ENCODE measurements at regions not wholly inside any gene's neighbourhood (a gene's known extent, or its start where the extent isn't known, plus 50 kb on each side); places are given as distances from the start of the nearest gene placed in this dataset.

DNA sequence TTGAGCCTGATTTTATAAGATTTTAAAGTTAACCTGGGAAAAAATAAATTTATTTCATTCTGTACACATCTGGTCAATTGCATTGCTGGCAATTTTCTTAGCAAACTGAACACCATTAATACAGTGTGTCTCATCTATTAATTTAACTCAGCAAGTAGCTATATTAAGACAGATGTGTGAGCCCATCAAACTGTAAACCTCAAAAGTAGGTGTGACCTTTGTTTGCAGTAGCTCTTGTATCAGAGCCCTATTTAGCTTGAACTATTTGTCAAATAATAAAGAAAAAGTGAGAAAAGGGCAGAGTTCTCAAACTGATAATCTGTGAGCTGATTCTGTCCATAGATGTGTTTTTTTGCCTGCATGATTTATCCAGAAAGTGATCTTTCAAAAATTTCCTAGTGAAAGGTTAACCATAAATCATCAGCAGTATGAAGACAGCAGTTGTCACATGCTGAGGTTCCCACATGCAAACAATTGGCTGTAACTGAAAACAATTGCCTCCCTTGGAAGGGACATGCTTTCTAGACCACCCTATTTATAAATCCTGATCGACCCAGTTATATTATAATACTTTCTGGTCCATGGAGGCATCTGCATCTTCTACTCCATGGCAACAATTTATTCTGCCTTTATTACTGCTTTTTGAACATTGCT is 646.5 kb downstream of the NSUN3 start:
- Histone ChIP-seq H3K4me1 (no peaks in the 10 kb centered on the region), H3K27me3 (no peaks in the 10 kb centered on the region), H3K9me3 (replicated peaks) (no peaks in the 10 kb centered on the region), H3K27ac (no peak overlapping the region), H3K36me3 (no peaks in the 10 kb centered on the region), H3K4me3 (no peak overlapping the region)
- DNase-seq = no peak

DNA sequence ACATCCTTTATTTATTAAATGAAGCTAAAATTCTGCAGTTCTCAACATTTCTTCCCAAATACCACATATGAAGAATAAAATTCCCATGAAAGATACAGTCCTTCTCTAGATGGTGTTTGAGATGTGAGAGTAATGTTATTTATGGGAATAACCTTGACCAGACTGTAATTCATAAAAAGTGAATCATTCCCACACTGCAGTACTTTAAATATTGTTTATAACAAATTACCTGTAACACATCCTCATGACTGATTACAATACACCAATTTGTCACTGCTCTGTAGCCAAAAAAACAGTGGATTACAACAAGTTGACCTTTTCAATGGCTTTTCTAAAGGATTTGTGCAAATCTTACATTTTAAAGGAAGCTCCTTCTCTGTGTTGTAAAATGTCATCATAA is 651.3 kb downstream of the NSUN3 start:
- no peak for DNase-seq
- Histone ChIP-seq H3K27me3 (no peaks in the 10 kb centered on the region), H3K4me1 (no peaks in the 10 kb centered on the region), H3K4me3 (no peak overlapping the region), H3K27ac (no peak overlapping the region), H3K9me3 (replicated peaks) (no peaks in the 10 kb centered on the region), H3K36me3 (no peaks in the 10 kb centered on the region)

DNA sequence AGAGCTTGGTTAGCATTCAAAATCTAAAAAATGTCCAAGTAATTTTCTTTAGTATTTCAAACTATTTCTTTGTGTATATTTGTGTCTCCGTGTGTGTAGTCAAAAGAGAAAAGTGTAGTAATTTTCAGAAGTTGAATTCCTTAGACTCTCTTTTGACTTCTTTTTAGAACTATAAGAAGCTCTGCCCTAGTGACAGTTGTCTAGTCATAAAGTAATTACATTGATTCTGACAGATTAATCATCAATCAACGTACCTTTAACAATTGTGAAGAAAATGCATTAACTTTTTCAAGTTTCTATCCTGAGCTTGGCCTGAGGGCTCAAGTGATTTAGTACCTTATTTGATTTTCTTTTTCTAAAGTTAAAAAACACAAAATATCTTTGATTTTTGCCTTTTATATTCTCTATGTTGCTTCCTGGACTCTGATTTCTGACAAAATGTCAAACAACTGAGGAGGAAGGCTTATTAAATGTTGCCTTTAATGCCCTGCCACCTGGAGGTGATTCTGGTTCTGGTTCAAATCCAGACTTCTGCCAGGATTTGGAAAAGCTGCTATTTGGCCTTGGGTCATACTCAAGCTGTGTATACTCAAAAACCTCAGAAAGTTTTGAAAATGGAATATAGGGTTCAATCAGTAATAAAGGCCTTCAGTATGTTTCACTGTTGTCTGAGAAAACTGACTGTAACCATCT is 653.6 kb downstream of the NSUN3 start:
- Histone ChIP-seq H3K36me3 (no peaks in the 10 kb centered on the region), H3K27ac (no peak overlapping the region), H3K4me1 (no peaks in the 10 kb centered on the region), H3K4me3 (no peak overlapping the region), H3K27me3 (no peaks in the 10 kb centered on the region), H3K9me3 (replicated peaks) (no peaks in the 10 kb centered on the region)
- DNase-seq = no peak

DNA sequence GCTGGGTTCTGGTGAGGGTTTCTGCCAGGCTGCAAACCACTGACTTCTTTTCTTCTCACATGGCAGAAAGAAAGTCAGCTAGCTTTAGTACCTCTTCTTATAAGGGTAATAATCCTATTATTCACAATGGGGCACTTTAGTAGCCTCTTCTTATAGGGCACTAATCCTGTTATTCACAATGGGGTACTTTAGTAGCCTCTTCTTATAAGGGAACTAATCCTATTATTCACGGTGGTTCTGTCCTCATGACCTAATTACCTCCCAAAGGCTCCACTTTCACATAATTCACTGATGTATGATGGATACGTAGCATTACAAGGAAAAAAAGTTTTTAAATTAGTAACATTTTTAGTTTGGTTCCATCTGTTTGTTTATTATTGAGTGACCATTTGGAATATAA is 671.3 kb downstream of the NSUN3 start:
- peak overlapping the region; percentile 52 for H3K27ac ChIP-seq
- H3K27me3 ChIP-seq = no peaks in the 10 kb centered on the region
- no peak overlapping the region for H3K4me3 ChIP-seq
- no peaks in the 10 kb centered on the region for H3K9me3 ChIP-seq (replicated peaks)
- peaks cover 12% of the 10 kb centered on the region for H3K4me1 ChIP-seq
- no peaks in the 10 kb centered on the region for H3K36me3 ChIP-seq
- peak in 1 of 2 experiments; percentile 82 for DNase-seq

DNA sequence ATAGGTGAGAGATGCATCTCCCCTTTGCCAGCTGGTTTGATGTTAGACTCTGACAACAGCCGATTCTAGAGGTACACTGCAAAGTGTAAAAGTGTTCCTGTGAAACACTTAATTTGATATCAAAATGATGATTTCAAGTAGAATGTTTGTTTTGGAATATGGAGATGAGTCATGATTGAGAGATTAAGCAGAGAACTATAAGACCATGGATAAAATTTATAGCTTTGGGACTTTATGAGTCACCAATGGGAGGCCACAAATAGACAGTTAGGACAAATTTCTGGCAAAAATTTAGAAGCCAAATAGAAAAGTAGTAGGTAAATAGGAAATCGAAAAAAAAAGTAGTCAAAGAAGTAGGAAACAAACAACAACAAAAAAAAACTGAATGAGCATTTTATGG is 672.5 kb downstream of the NSUN3 start:
- no peaks in the 10 kb centered on the region for H3K27me3 ChIP-seq

DNA sequence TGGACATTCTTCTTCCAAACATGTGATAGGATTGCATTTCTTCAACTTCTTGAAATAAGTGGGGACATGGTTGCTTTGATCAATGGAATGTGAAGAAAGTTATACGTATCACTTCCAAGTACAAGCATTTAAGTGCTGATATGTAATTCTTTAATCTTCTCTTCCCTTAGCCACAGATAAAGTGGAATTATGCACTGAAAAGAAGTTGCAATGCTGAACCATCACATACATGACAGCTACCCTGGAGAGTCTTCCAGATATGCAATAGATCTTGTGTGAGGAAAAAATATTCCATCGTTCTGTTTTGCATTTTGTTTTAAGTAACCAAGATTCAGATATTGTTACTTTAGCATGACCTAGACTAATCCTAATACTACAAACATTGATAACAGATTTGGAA is 674.3 kb downstream of the NSUN3 start:
- no peaks in the 10 kb centered on the region for H3K36me3 ChIP-seq
- H3K27ac ChIP-seq = no peak overlapping the region
- DNase-seq = no peak
- H3K9me3 ChIP-seq (replicated peaks) = no peaks in the 10 kb centered on the region
- no peak overlapping the region for H3K4me3 ChIP-seq
- H3K4me1 ChIP-seq = peaks cover 12% of the 10 kb centered on the region
- H3K27me3 ChIP-seq = no peaks in the 10 kb centered on the region

More for the DNA sequence above, 672.5 kb downstream of the NSUN3 start:
- Histone ChIP-seq H3K36me3 (no peaks in the 10 kb centered on the region), H3K4me3 (no peak overlapping the region), H3K9me3 (replicated peaks) (no peaks in the 10 kb centered on the region), H3K27ac (no peak overlapping the region), H3K4me1 (peaks cover 12% of the 10 kb centered on the region)
- peak in 1 of 2 experiments; percentile 8 for DNase-seq

DNA sequence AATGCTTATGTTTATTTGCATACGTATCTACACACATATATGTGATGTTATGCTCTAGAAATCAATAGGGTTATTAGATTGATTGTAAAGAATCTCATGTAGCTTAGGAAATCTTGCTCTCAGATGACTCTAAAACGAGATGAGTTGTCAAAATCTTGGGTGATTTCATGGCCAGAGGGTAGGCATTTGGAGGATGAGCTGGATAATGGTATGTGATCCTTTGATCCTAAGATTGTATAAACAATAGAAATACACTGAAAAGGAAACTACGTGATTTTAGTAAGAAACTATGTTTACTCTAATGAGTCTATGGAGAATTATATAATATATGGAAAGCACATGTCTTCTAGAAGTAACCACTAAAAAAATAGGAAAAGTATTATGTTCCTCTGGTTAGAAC is 676.6 kb downstream of the NSUN3 start:
- Histone ChIP-seq H3K9me3 (replicated peaks) (no peaks in the 10 kb centered on the region), H3K4me1 (peaks cover 3% of the 10 kb centered on the region), H3K36me3 (no peaks in the 10 kb centered on the region), H3K27ac (no peak overlapping the region), H3K4me3 (no peak overlapping the region), H3K27me3 (no peaks in the 10 kb centered on the region)
- no peak for DNase-seq

DNA sequence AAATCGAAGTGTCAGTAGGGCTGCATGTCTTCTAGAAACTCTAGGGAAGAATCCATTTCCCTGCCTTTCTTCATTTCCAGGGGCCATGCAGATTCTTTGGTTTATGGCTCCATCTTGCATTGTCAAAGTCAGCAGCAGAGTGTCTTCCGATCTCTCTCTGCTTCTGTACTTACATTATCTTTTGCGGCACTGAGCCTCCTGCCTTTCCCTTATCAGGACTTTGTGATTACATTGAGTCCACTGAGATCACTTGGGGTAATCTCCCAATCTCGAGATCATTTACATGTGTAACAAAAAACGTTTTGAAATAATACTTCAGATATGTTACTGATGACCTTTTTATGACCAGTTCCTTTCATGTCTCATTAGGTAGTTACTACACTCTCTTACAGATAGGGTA is 695.9 kb downstream of the NSUN3 start:
- no peaks in the 10 kb centered on the region for H3K4me1 ChIP-seq
- no peak overlapping the region for H3K27ac ChIP-seq
- no peaks in the 10 kb centered on the region for H3K27me3 ChIP-seq
- no peaks in the 10 kb centered on the region for H3K36me3 ChIP-seq
- H3K4me3 ChIP-seq = no peak overlapping the region
- H3K9me3 ChIP-seq (replicated peaks) = no peaks in the 10 kb centered on the region
- no peak for DNase-seq

DNA sequence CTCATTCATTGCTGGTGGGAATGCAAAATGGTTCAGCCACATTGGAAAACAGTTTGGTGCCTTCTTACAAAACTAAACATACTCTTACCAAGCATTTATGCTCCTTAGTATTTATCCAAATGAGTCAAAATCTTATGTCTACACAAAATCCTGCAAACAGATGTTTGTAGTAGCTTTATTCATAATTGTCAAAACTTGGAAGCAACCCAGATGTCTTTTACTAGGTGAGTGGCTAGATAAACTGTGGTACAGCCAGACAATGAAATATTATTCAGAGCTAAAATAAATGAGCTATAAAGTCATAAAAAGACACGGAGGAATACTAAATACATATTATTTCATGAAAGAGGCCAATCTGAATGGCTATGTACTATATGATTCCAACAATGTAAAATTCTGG is 709.5 kb downstream of the NSUN3 start:
- DNase-seq = no peak
- H3K4me3 ChIP-seq = no peak overlapping the region
- no peak overlapping the region for H3K27ac ChIP-seq
- H3K27me3 ChIP-seq = no peaks in the 10 kb centered on the region
- peaks cover 17% of the 10 kb centered on the region for H3K4me1 ChIP-seq
- no peaks in the 10 kb centered on the region for H3K36me3 ChIP-seq
- H3K9me3 ChIP-seq (replicated peaks) = no peaks in the 10 kb centered on the region

DNA sequence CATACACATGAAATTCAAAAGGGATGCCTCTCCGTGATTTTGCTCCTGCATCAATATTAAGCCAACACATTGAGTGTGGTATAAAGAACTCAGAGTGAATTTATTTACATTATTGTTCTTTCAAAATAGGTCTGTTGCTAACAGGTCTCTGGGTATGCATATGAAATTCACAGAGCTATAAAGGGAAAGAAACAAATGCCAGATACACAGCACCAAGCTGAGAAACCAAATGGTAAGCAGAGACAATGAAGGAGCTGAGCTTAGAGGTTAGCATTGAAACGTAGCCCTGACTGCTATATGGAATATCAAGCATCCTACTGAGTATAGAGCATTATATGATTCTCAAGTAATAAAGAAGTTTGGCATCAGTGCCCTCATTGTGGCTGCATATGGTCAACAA is 712.9 kb downstream of the NSUN3 start:
- Histone ChIP-seq H3K27ac (no peak overlapping the region; the same call in 1 of the 2 replicates), H3K9me3 (replicated peaks) (no peaks in the 10 kb centered on the region), H3K27me3 (no peaks in the 10 kb centered on the region)

DNA sequence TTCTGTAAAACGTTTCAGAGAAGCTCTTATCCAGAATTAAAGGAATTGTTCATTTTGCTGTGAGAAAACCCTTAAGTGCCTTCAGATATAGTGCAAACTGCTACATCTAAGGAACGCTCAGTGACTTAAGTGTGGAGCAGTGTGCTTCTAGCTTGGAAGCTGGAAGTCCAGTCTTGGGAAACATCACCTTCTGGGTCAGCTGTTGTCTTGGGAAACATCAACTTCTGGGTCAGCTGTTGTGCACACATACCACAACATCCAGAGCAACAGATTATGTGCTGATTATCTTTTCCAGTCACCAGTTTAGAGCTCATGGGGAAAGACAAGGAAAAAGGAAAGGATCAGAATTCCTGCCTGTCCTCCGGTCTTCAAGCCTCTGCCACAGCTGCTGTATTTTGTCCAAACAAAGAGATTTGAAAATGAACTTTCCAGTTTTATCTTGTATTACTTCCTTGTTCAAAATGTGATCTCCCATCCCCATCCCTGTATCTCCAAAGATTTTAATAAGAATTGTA is 713.6 kb downstream of the NSUN3 start:
- Histone ChIP-seq H3K9me3 (replicated peaks) (no peaks in the 10 kb centered on the region), H3K4me3 (no peak overlapping the region), H3K27me3 (no peaks in the 10 kb centered on the region), H3K4me1 (peaks cover 17% of the 10 kb centered on the region), H3K27ac (peak overlapping the region; percentile 80), H3K36me3 (no peaks in the 10 kb centered on the region)
- peak; percentile 51 to 81 for DNase-seq

More for the DNA sequence above, 712.9 kb downstream of the NSUN3 start:
- DNase-seq = no peak
- H3K4me3 ChIP-seq = no peak overlapping the region
- H3K4me1 ChIP-seq = peaks cover 17% of the 10 kb centered on the region
- H3K36me3 ChIP-seq = no peaks in the 10 kb centered on the region

DNA sequence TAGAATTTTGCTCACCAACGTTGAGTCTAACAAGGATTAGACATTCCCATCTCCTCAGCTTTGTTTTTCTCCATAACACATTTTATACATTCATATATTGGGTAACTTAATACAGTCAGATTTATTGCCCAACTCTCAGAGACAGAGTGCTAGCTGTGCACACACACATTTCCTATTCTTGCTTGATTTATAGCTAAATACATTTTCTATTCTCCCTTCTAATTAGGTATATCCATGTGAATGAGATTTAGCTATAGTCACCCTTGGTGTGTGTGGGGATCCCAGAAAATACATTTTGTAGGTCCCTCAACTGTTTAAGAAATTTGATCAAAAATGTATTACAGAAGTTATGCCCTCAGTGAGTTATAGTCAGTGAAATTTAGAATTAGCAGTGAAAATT is 715.4 kb downstream of the NSUN3 start:
- Histone ChIP-seq H3K9me3 (replicated peaks) (no peaks in the 10 kb centered on the region), H3K36me3 (no peaks in the 10 kb centered on the region), H3K4me1 (peaks cover 17% of the 10 kb centered on the region), H3K27me3 (no peaks in the 10 kb centered on the region), H3K4me3 (no peak overlapping the region), H3K27ac (no peak overlapping the region)
- no peak for DNase-seq

DNA sequence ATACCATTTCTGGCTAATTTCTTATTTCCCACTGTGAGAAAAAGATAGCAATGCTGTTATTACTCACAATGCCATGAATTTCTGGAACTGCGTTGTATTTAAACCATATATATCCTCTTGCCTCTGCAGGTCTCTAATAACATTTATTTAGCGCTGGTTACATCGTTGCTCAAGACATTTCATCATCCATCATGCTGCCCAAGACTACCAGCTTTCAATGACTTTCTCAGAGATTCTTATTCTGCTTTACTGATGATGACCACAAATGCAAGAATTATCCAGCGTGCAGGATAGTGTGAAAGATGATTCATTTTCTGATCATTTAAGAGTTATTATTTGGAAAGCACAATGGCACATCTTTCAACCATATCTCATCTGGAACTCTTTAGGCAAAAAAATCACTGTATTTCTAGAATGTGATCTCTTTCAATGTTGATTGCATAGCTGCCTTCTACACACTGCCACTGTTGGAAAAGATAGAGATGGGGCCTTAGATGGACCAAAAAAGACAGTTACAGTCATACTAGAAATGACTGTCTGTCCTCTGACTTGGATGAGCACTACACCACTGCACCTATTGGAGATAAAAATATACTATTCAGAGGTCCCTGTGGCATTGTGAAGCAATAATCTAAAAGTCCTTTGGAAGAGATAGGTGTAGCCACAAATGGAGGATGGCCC is 716.1 kb downstream of the NSUN3 start:
- Histone ChIP-seq H3K4me1 (peaks cover 17% of the 10 kb centered on the region), H3K9me3 (replicated peaks) (no peaks in the 10 kb centered on the region), H3K27ac (no peak overlapping the region), H3K36me3 (no peaks in the 10 kb centered on the region), H3K4me3 (no peak overlapping the region), H3K27me3 (no peaks in the 10 kb centered on the region)
- no peak for DNase-seq

DNA sequence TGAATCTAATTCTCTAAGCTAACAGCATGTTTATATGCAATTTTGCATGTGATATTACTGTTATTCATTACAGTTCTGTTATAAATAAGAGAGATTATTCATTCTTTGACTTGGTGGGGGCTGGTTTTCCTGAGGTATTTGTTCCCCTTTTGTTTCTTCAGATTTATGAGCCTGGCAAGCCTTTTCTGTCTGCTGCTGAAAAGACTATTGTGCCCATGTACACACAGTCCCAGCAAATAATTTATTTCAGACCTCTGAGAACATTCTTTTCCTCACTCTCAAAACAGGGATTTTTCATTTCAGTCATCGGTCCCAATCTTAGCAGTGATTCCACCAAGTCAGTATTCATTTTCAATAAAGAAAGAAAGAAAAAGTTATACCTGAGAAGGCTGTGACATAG is 716.8 kb downstream of the NSUN3 start:
- Histone ChIP-seq H3K36me3 (no peaks in the 10 kb centered on the region), H3K27ac (no peak overlapping the region), H3K27me3 (no peaks in the 10 kb centered on the region), H3K4me3 (no peak overlapping the region), H3K4me1 (peaks cover 17% of the 10 kb centered on the region), H3K9me3 (replicated peaks) (no peaks in the 10 kb centered on the region)
- DNase-seq = no peak

DNA sequence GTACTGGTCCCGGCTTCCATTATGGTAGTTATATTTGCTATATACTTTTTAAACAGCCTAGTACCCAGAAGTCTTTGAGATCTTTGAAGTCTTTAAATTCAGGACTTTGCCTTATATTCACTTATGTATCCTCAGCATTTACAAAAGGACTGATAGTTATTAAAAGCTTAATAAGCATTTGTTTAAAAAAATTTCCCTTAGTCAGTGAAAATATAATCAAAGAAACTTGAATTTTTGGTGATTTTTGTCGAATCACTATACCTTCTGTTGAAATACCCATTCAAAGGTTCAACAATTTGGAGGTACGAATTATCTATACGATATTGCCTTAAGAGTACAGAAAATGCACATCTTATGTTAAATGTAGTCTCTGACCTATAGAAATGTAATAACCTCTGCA is 721.4 kb downstream of the NSUN3 start:
- H3K4me1 ChIP-seq = no peaks in the 10 kb centered on the region
- H3K4me3 ChIP-seq = no peak overlapping the region
- no peaks in the 10 kb centered on the region for H3K27me3 ChIP-seq
- H3K27ac ChIP-seq = no peak overlapping the region
- H3K9me3 ChIP-seq (replicated peaks) = no peaks in the 10 kb centered on the region
- no peak for DNase-seq
- H3K36me3 ChIP-seq = no peaks in the 10 kb centered on the region

All from SJCRH30 (cell line).